ENCODE measurements at regions not wholly inside any gene's neighbourhood (a gene's known extent, or its start where the extent isn't known, plus 50 kb on each side); places are given as distances from the start of the nearest gene placed in this dataset.
"Not testable (repeated sequence)": the region's sequence is repeated elsewhere in the genome, so short reads cannot be mapped to it uniquely, and the experiment has no call there.

DNA sequence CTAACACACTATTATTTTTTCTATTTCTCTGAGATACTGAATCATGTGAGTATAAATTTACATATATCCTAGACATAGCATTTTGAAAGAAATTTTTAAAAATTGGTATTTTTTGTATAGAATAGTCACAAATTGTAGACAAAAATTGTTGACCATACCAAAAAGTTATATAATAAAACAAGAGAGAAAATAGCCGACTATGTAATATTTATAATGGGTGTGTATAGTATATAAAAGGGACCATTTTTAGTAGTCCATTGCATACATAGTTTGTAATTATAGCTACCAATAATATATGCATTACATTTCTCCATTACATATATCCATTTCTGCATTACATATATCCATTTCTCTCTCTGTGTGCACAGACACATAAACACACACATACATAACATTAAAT, 590.2 kb downstream of the TMTC2 start:
- Histone ChIP-seq H3K27me3 (no peaks in the 10 kb centered on the region), H3K36me3 (no peaks in the 10 kb centered on the region), H3K4me1 (no peaks in the 10 kb centered on the region), H3K4me3 (no peak overlapping the region), H3K9me3 (no peaks in the 10 kb centered on the region), H3K27ac (no peak overlapping the region)
- WGBS: 94% methylated on average over 1 of the region's 1 CpG
- TF ChIP-seq POLR2A (IDR thresholded peaks at IDR 0.05) (no peak), EP300 (IDR thresholded peaks at IDR 0.05) (no peak), POLR2AphosphoS5 (IDR thresholded peaks at IDR 0.05) (no peak)
- TF ChIP-seq, protein P1, sequence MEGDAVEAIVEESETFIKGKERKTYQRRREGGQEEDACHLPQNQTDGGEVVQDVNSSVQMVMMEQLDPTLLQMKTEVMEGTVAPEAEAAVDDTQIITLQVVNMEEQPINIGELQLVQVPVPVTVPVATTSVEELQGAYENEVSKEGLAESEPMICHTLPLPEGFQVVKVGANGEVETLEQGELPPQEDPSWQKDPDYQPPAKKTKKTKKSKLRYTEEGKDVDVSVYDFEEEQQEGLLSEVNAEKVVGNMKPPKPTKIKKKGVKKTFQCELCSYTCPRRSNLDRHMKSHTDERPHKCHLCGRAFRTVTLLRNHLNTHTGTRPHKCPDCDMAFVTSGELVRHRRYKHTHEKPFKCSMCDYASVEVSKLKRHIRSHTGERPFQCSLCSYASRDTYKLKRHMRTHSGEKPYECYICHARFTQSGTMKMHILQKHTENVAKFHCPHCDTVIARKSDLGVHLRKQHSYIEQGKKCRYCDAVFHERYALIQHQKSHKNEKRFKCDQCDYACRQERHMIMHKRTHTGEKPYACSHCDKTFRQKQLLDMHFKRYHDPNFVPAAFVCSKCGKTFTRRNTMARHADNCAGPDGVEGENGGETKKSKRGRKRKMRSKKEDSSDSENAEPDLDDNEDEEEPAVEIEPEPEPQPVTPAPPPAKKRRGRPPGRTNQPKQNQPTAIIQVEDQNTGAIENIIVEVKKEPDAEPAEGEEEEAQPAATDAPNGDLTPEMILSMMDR (IDR thresholded peaks at IDR 0.05): no peak
- DNase-seq (ENCODE audit: low spot score in 2 of 2): no peak

DNA sequence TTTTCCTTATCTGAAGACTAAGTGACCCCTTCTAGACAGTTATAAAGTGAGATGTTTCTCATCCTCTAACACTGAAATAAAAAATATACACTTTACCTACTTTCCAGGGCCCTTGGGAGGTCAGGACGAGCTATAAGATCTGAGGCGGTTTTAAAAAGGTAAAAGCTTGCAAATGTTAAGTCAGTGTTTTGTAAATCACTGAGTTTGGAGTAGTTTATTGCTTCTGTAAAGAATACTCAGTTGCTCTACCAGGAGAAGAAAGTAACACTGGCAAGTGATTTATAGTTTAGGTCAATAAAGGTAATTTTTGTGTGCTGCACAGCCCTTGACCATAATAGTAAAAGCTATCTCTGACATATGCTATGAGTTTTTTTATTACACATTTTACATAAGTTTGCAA, 584.5 kb downstream of the TMTC2 start:
- no peak for TF ChIP-seq POLR2A (IDR thresholded peaks at IDR 0.05)
- WGBS: 56% methylated on average over 2 of the region's 2 CpGs
- no peak for DNase-seq (ENCODE audit: low spot score in 2 of 2)
- H3K4me1 ChIP-seq: no peaks in the 10 kb centered on the region
- H3K36me3 ChIP-seq: no peaks in the 10 kb centered on the region
- peaks cover 4% of the 10 kb centered on the region for H3K9me3 ChIP-seq
- H3K27me3 ChIP-seq: no peaks in the 10 kb centered on the region
- no peak overlapping the region for H3K4me3 ChIP-seq
- no peak overlapping the region for H3K27ac ChIP-seq

DNA sequence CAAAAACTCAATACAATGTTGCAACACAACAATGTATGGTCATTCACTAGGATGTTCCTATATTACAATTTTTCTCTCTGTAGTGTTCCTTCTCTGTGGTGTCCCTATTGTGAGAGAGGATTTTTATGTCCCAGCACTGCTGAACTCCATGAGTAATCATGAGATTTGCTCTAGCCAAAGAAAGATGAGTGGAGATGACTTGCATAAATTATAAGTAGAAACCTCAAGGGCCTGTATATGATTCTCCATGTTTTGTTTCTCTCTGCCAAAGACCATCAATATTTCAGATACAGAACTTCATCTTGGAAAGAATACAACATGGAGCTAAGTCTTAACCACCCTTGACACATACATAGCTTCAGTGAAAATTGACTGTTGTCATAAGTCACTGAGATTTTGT, 579.1 kb downstream of the TMTC2 start:
- no peaks in the 10 kb centered on the region for H3K4me1 ChIP-seq
- no peak overlapping the region for H3K27ac ChIP-seq
- no peak for DNase-seq (ENCODE audit: low spot score in 2 of 2)
- no peaks in the 10 kb centered on the region for H3K36me3 ChIP-seq
- H3K4me3 ChIP-seq: no peak overlapping the region
- no peaks in the 10 kb centered on the region for H3K27me3 ChIP-seq
- no peak for TF ChIP-seq EP300 (IDR thresholded peaks at IDR 0.05)
- TF ChIP-seq POLR2A (IDR thresholded peaks at IDR 0.05): no peak
- TF ChIP-seq, protein P1 (IDR thresholded peaks at IDR 0.05): no peak
- TF ChIP-seq POLR2AphosphoS5 (IDR thresholded peaks at IDR 0.05): no peak
- H3K9me3 ChIP-seq: peaks cover 4% of the 10 kb centered on the region

DNA sequence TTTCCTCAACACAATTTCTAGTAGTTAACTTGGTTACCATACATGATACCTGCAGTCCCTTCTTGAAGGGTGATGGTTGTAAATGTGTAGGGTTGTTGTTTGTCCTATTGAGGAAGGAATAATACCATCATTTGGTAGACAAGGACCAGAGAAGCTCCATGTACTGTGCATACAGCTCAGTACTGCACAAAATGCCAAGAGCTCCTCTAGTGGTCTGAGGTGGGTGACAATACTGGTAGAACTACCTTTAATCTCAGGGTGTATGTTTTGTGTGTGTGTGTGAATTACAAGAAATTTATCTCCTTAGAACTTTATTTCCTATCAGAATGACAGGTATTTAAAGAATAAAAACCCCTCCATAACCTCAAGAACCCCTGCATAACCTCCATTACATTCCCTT, 575.3 kb downstream of the TMTC2 start:
- no peak overlapping the region for H3K4me3 ChIP-seq
- no peaks in the 10 kb centered on the region for H3K4me1 ChIP-seq
- no peak for TF ChIP-seq EP300 (IDR thresholded peaks at IDR 0.05)
- no peak for TF ChIP-seq POLR2A (IDR thresholded peaks at IDR 0.05)
- TF ChIP-seq, protein P1 (IDR thresholded peaks at IDR 0.05): no peak
- TF ChIP-seq POLR2AphosphoS5 (IDR thresholded peaks at IDR 0.05): no peak
- H3K9me3 ChIP-seq: no peaks in the 10 kb centered on the region
- no peaks in the 10 kb centered on the region for H3K36me3 ChIP-seq
- no peaks in the 10 kb centered on the region for H3K27me3 ChIP-seq
- no peak overlapping the region for H3K27ac ChIP-seq
- DNase-seq (ENCODE audit: low spot score in 2 of 2): no peak

DNA sequence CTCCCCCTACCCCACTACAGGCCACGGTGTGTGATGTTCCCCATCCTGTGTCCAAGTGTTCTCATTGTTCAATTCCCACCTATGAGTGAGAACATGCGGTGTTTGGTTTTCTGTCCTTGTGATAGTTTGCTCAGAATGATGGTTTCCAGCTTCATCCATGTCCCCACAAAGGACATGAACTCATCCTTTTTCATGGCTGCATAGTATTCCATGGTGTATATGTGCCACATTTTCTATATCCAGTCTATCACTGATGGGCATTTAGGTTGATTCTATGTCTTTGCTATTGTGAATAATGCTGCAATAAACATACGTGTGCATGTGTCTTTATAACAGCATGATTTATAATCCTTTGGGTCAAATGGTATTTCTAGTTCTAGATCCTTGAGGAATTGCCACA, 573.4 kb downstream of the TMTC2 start:
- whole genome bisulfite sequencing: 92% methylated on average over 3 of the region's 3 CpGs
- not testable (repeated sequence) for H3K27ac ChIP-seq; H3K27me3 ChIP-seq; H3K36me3 ChIP-seq; H3K4me3 ChIP-seq; H3K4me1 ChIP-seq; DNase-seq (ENCODE audit: low spot score in 2 of 2); H3K9me3 ChIP-seq

DNA sequence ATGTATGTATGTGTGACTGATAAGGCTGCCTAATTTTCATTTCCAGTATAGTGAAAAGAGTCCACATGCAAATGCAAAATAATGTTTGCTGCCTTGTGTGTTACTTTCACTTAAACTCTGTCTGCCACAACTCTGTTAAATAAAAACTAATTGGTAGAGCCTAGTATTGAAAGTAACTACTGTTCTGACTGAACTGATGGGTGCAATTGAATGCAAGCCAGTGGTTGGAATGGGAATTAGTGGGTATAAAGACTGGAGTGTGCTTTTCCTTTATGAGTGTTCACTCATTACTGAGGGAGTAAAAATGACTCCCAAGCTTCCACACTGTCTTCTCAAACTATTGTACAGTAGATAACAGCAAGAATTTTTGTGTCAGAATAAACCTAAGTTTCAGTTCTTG, 571.0 kb downstream of the TMTC2 start:
- Histone ChIP-seq H3K27ac (no peak overlapping the region), H3K27me3 (no peaks in the 10 kb centered on the region), H3K4me1 (no peaks in the 10 kb centered on the region), H3K4me3 (no peak overlapping the region), H3K9me3 (no peaks in the 10 kb centered on the region), H3K36me3 (no peaks in the 10 kb centered on the region)
- DNase-seq (ENCODE audit: low spot score in 2 of 2): no peak
- TF ChIP-seq, protein P1 (IDR thresholded peaks at IDR 0.05): no peak
- no peak for TF ChIP-seq POLR2A (IDR thresholded peaks at IDR 0.05)
- no peak for TF ChIP-seq POLR2AphosphoS5 (IDR thresholded peaks at IDR 0.05)
- no peak for TF ChIP-seq EP300 (IDR thresholded peaks at IDR 0.05)
